ENCODE measurements at regions not wholly inside any gene's neighbourhood (a gene's known extent, or its start where the extent isn't known, plus 50 kb on each side); places are given as distances from the start of the nearest gene placed in this dataset.
A peak's percentile ranks its signal among the peaks of the same experiment; 100 is the strongest.
"Not testable (repeated sequence)": the region's sequence is repeated elsewhere in the genome, so short reads cannot be mapped to it uniquely, and the experiment has no call there.

- not testable (repeated sequence) for DNase-seq
Observed at GRCh38 chr12:131624756-131625501, 86.0 kb upstream of the SFSWAP start.

- DNase-seq, result not testable (repeated sequence)
Observed at GRCh38 chr12:131625966-131626722, 84.7 kb upstream of the SFSWAP start.

DNA sequence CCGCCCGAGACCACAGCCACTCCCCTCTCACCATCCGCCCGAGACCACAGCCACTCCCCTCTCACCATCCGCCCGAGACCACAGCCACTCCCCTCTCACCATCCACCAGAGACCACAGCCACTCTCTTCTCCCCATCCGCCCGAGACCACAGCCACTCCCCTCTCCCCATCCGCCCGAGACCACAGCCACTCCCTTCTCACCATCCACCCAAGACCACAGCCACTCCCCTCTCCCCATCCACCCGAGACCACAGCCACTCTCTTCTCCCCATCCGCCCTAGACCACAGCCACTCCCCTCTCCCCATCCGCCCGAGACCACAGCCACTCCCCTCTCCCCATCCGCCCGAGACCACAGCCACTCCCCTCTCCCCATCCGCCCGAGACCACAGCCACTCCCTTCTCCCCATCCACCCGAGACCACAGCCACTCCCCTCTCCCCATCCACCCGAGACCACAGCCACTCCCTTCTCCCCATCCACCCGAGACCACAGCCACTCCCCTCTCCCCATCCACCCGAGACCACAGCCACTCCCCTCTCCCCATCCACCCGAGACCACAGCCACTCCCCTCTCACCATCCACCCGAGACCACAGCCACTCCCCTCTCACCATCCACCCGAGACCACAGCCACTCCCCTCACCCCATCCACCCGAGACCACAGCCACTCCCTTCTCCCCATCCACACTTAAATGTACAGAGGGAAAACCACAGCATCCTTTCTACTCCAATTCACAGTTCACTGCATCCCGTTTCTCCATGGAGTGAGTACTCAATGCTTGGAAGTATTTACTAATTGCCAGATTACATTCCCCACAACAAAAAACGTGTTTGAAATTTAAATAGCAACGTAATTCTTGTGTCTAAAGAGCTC, 83.5 kb upstream of the SFSWAP start:
- peak; percentile 51 for DNase-seq

GRCh38 chr12:131628023-131628740, 82.7 kb upstream of the SFSWAP start:
- no peak for DNase-seq

GRCh38 chr12:131628766-131629448, 82.0 kb upstream of the SFSWAP start:
- DNase-seq, result no peak

DNA sequence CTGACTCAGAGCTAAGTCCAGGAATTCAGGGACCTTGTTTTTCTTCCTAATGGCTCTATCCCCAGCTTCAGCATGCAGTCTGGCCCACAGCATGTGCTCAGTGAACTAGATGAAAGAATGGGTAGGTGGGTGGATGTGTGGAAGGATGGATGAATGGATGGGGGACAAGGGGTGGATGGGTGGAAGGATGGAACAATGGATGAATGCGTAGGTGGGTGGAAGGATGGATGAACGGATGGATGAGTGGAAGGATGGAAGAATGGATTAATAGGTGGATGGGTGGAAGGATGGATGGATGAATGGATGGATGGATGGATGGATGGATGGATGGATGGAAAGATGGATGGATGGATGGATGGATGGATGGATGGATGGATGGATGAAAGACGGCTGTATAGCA, 79.7 kb upstream of the SFSWAP start:
- no peak for DNase-seq

- DNase-seq, result not testable (repeated sequence)
Observed at GRCh38 chr12:131631889-131632651, 78.8 kb upstream of the SFSWAP start.

DNA sequence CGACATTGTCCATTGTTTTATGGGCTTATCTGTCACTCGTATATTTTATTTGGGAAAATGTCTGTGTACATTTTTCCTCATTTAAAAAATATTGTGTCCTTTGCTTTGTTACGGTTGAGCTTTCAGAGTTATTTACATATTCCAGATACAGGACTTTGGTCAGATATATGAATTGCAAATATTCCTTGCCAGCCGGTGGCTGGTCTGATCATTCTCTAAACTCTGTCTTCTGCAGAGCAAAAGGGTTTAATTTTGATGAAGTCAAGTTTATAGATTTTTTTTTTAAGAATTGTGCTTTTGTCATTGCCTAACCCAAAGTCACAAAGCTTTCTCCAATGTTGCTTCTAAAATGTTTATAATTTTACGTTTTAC, 78.3 kb upstream of the SFSWAP start:
- DNase-seq, result not testable (repeated sequence)

DNA sequence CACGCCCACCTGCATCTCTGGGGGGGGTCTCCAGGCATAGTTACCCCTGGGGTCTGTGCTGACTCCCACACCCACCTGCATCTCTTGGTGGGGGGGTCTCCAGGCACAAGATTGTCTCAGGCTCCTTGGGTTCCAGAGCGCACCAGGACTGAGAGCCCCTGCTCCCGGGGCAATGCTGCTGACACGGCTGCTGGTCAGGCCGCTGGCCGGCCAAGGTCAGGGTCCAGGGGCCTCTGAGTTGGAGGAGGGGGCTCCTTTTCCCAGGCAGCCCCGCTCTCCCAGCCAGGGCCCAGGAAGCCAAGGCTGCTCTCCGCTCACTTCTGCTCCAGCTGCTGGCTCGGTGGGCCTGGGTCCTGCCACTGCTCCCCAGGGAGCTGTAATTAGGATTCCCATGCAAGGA, 77.3 kb upstream of the SFSWAP start:
- not testable (repeated sequence) for DNase-seq

GRCh38 chr12:131634037-131634436, 76.9 kb upstream of the SFSWAP start:
- DNase-seq, result no peak

GRCh38 chr12:131635012-131635411, 75.9 kb upstream of the SFSWAP start:
- not testable (repeated sequence) for DNase-seq

- no peak for DNase-seq
Observed at GRCh38 chr12:131635491-131636122, 75.3 kb upstream of the SFSWAP start.

GRCh38 chr12:131636266-131636665, 74.6 kb upstream of the SFSWAP start:
- no peak for DNase-seq

GRCh38 chr12:131636940-131637750, 73.7 kb upstream of the SFSWAP start:
- no peak for DNase-seq

- DNase-seq, result no peak
Observed at GRCh38 chr12:131637986-131638385, 72.9 kb upstream of the SFSWAP start.

GRCh38 chr12:131639270-131639940, 71.5 kb upstream of the SFSWAP start:
- DNase-seq, result no peak

GRCh38 chr12:131640525-131640924, 70.4 kb upstream of the SFSWAP start:
- no peak for DNase-seq

- DNase-seq, result no peak
Observed at GRCh38 chr12:131641315-131641714, 69.6 kb upstream of the SFSWAP start.

DNA sequence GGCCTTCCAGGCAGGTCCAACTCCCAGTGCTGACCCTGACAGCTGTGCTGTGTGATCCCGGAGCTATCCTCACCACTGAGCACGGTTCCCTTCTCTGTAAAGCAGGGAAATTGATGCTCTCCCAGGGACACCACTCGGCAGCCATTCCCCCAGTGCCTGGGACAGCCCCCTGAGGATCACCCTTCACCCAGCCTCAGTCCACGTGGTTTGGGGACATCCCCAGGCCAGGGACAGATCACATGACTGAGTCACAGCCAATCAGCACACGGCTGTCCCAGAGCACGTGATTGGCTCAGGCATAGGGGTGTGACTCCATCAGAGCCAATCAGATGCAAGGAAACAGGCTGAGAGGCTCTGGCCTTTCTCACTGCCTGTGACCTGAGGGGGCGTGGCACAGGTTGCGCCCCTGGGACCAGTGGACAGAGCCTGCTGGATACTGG, 68.8 kb upstream of the SFSWAP start:
- no peak for DNase-seq

Data from CD4-positive, alpha-beta T cell treated with Interleukin-6 for 4 hours (primary cell).